Astrocyte of the spinal cord (primary cell): ENCODE measurements at regions not wholly inside any gene's neighbourhood (a gene's known extent, or its start where the extent isn't known, plus 50 kb on each side); places are given as distances from the start of the nearest gene placed in this dataset.

Experiments
- DNase-seq: peaks from one replicate; pipeline ENCODE4 v3.0.0; 2011; ENCODE audit warnings: low read depth, low spot score
- H3K4me3 ChIP-seq: 2 replicates; pipeline ENCODE4 v1.5.1; 2011; ENCODE audit warnings: low read depth, mild to moderate bottlenecking, low read length, moderate library complexity
- CTCF ChIP-seq: IDR thresholded peaks from 2 replicates; pipeline ENCODE4 v1.5.1; 2012; ENCODE audit warnings: low read depth, mild to moderate bottlenecking, low read length, inconsistent platforms
- in situ Hi-C: cut with HindIII; loops from 2 replicates; pipeline ENCODE4 v1.10.0; 2017; ENCODE audit warnings: low sequenced_read_pairs

DNA sequence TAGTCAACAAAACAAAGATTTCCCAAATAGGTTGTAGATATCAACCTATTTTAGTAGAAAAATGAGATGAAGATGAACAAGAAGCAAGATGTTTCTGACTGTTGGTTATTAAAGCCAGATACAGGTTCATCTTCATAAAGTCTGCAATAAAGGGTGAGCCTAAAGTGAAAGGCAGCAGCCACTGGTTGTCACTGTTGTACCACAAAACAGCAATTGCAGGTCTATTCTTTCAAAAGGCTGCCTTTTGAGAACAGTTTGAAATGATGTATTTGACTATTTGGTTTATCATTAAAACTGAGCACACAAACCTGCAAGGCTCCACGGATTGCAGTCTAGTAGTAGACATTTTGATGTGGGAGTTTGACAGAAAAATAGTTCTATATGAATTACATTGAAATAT, 543.4 kb downstream of the GBE1 start:
- DNase-seq: peak; percentile 29
- H3K4me3 ChIP-seq: no peak overlapping the region
- peak; percentile 63 for TF ChIP-seq CTCF
- in situ Hi-C loops: no loop called here

DNA sequence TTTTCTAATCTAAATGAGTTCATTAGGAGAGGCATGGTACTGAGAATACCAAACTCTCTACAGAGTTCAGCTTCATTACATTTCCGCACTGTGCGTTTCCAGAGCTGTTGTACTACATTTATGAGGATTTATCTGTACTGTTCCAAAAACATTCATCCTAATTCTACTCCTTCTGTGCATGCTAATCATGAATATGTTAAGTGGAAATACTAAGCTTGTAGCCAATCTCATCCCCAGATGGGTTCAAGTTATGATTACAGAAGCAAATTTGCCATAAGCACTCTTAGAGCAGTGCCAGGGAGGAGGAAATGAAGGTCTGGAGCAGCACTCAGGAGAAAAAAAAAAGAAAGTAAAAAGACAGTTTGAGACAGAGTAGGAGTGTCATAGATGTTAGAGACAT, 544.3 kb downstream of the GBE1 start:
- TF ChIP-seq CTCF: no peak
- in situ Hi-C loops: no loop called here
- no peak overlapping the region for H3K4me3 ChIP-seq
- no peak for DNase-seq

GRCh38 chr3:81216192-81216591, 545.3 kb downstream of the GBE1 start:
- no peak overlapping the region for H3K4me3 ChIP-seq
- in situ Hi-C loops: no loop called here
- peak; percentile 63 for DNase-seq
- TF ChIP-seq CTCF: no peak

- peak; percentile 31 for DNase-seq
- H3K4me3 ChIP-seq: no peak overlapping the region
- TF ChIP-seq CTCF: no peak
- in situ Hi-C loops: no loop called here
Observed at GRCh38 chr3:81214631-81215030, 546.8 kb downstream of the GBE1 start.

GRCh38 chr3:81199587-81199986, 561.9 kb downstream of the GBE1 start:
- H3K4me3 ChIP-seq: no peak overlapping the region
- TF ChIP-seq CTCF: no peak
- no peak for DNase-seq
- in situ Hi-C loops: no loop called here

- no peak for TF ChIP-seq CTCF
- H3K4me3 ChIP-seq: no peak overlapping the region
- no peak for DNase-seq
- in situ Hi-C loops: no loop called here
Observed at GRCh38 chr3:81198756-81199155, 562.7 kb downstream of the GBE1 start.

DNA sequence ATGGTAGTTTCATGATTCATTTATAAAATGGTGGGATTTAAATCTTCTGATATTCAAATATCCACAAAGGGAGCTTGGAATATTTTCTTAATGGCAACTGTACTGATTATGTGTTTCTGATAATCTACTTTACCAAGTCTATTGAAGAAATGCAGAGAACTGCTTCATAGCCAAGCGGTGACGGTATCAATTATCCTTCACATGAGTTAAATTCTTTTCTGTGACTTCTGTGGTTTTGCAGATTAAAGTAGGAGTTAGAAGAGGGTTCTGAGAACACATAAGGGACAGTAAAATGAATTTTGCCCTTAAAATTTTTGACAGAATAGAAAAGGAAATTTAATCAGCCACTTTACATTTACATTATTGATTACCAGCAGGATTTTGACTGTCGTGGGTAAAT, 563.2 kb downstream of the GBE1 start:
- in situ Hi-C loops: no loop called here
- TF ChIP-seq CTCF: no peak
- no peak for DNase-seq
- H3K4me3 ChIP-seq: no peak overlapping the region
